PFSK-1 (cell line): ENCODE measurements at regions not wholly inside any gene's neighbourhood (a gene's known extent, or its start where the extent isn't known, plus 50 kb on each side); places are given as distances from the start of the nearest gene placed in this dataset.

Source experiments
- FOXP2 ChIP-seq: optimal IDR thresholded peaks from 2 replicates; pipeline ENCODE3; 2011; ENCODE audit warnings: borderline replicate concordance, control low read depth, inconsistent platforms; ENCODE audit not compliant: insufficient read depth; ENCODE audit errors: extremely low read length, extremely low read depth
- POLR2AphosphoS5 ChIP-seq: IDR thresholded peaks from 2 replicates; pipeline ENCODE4 v1.6.1; 2012; ENCODE audit warnings: low read depth, mild to moderate bottlenecking, control low read depth, low read length, moderate library complexity
- SIN3A ChIP-seq: IDR thresholded peaks from 2 replicates; pipeline ENCODE4 v1.6.1; 2012; ENCODE audit warnings: mild to moderate bottlenecking, low read length, moderate library complexity, borderline replicate concordance; ENCODE audit not compliant: insufficient read depth
- TAF1 ChIP-seq: IDR thresholded peaks from 2 replicates; pipeline ENCODE4 v1.6.1; 2012; ENCODE audit warnings: low read length, control low read depth, borderline replicate concordance; ENCODE audit not compliant: insufficient read depth
- TF ChIP-seq, protein P1 (sequence below), 2 experiments: IDR thresholded peaks; 2 replicates each; pipeline versions ENCODE4 v1.6.1 to v1.8.0; 2011 to 2012; ENCODE audit warnings: low read depth in 2 of 2, low read length in 2 of 2, control low read depth in 1 of 2, inconsistent platforms in 1 of 2, mild to moderate bottlenecking in 1 of 2, moderate library complexity in 1 of 2; ENCODE audit not compliant: insufficient read depth in 1 of 2

DNA sequence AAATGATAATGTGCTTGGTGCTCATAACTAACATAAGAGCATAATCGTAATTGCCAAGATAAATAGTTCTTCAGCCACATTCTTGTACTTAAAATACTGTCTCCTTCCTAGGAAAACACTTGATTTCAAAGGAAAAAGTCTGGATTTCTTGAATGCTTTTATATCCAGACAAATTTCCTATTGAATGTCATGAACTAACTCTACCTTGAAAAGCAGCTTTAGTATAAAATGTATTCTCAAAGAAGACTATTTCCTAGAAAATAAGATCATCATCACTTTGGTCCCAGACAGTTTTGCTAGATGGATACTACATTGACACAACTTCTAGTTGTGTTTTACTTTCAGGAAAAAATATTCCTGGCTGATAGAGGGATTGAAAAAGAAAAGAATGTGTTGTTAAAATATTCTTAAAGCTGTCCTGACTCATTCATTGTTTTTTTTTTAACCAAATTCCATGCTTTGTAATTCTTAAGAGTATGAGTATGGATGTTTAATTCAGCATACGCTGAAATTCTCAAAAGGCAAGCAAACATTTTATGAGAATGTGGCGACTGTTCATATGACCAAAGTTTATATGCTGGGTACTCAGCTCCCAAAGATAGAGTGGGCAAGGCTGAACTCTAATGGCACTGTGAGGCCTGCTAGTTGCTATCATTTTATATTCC is 106.1 kb downstream of the PPP1R3A start:
- TF ChIP-seq, protein P1, sequence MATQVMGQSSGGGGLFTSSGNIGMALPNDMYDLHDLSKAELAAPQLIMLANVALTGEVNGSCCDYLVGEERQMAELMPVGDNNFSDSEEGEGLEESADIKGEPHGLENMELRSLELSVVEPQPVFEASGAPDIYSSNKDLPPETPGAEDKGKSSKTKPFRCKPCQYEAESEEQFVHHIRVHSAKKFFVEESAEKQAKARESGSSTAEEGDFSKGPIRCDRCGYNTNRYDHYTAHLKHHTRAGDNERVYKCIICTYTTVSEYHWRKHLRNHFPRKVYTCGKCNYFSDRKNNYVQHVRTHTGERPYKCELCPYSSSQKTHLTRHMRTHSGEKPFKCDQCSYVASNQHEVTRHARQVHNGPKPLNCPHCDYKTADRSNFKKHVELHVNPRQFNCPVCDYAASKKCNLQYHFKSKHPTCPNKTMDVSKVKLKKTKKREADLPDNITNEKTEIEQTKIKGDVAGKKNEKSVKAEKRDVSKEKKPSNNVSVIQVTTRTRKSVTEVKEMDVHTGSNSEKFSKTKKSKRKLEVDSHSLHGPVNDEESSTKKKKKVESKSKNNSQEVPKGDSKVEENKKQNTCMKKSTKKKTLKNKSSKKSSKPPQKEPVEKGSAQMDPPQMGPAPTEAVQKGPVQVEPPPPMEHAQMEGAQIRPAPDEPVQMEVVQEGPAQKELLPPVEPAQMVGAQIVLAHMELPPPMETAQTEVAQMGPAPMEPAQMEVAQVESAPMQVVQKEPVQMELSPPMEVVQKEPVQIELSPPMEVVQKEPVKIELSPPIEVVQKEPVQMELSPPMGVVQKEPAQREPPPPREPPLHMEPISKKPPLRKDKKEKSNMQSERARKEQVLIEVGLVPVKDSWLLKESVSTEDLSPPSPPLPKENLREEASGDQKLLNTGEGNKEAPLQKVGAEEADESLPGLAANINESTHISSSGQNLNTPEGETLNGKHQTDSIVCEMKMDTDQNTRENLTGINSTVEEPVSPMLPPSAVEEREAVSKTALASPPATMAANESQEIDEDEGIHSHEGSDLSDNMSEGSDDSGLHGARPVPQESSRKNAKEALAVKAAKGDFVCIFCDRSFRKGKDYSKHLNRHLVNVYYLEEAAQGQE (IDR thresholded peaks at IDR 0.05; ENCODE audit: insufficient read depth in 1 of 2, low read depth in 2 of 2, low read length in 2 of 2) = no peak
- TF ChIP-seq FOXP2 (no peak), POLR2AphosphoS5 (no peak), TAF1 (no peak), SIN3A (no peak)

DNA sequence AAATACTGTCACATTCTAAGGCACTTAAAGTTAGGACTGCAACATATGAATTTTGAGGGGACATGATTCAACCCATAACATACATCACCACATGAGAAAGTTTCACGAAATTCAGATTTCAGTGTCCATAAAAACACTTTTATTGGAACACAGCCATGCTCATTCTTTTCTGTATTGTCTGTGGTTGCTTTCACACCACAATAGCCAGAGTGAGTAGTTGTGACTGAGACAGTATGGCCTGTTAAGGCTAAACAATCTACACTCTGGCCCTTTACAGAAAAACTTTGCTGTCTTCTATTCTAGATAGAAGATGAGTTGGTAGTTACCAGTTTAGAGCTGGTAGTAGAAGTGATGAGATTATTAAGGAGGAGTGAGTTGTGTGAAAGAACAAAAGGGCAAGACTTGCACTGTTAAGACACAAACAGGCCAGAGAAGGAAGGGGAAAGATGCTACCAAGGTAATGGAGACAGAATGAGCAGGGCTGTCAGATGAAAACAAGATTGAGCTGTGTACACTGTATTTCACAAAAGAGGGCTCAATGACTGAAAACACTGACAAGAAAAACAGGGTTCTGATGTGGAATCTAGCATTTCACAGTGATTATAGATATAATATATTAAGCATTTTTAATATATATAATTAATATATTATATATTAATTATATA is 108.6 kb downstream of the PPP1R3A start:
- TF ChIP-seq TAF1 (no peak), POLR2AphosphoS5 (no peak), SIN3A (no peak)

DNA sequence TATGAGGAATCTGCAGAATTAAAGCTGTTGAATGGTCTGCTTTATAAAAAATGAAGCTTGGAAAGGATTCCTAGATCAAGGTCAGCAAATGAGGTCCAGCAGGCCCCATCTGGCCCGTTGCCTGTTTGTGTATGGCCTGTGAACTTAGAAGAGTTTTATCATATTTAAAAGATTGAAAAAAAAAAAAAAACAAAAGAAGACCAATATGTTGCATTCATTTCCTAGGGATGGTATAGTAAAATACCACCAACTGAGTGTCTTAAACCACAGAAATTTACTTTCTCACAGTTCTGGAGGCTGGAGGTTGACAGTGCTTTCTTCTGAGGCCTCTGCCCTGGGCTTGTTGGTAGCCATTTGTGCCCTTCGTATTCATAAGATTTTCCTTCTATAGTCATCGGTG is 109.2 kb downstream of the PPP1R3A start:
- TF ChIP-seq TAF1 (no peak), POLR2AphosphoS5 (no peak), FOXP2 (no peak), SIN3A (no peak)
- TF ChIP-seq, protein P1 (IDR thresholded peaks at IDR 0.05; ENCODE audit: insufficient read depth in 1 of 2, low read depth in 2 of 2, low read length in 2 of 2) = no peak

DNA sequence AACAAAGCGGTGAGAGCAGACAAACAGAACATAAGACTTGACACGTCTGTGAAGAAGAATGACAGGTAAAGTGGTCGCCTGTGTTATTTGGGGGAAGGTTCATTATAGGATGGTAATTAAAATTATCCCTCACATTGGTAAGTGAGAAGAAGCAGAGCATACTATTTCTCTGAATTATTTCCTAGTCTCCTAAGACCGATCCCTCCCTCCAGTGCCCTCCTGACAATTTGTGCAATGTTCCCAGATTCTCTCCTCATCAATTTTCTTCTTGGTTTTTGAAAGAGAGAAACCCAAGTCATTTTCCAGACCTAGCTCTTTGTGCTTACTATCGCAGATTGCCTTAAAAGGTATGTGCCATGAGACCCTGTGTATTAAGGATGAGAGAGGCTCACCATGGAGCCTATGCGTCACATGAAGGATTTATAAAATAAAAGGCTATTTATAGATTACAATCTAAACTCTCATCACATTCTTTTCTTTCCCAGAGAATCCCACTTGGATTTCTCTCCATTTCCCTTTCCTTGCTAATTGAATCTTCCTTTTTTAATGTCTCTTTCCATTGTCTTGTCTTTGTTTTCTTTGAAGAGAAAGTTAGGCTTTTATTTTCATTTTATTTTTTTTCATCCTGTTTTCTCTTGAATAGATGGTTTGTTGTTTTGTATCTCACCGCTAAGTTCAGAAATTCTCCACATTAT is 112.0 kb downstream of the PPP1R3A start:
- TF ChIP-seq TAF1 (no peak), SIN3A (no peak), FOXP2 (no peak), POLR2AphosphoS5 (no peak)
- TF ChIP-seq, protein P1 (IDR thresholded peaks at IDR 0.05; ENCODE audit: insufficient read depth in 1 of 2, low read depth in 2 of 2, low read length in 2 of 2) = no peak

DNA sequence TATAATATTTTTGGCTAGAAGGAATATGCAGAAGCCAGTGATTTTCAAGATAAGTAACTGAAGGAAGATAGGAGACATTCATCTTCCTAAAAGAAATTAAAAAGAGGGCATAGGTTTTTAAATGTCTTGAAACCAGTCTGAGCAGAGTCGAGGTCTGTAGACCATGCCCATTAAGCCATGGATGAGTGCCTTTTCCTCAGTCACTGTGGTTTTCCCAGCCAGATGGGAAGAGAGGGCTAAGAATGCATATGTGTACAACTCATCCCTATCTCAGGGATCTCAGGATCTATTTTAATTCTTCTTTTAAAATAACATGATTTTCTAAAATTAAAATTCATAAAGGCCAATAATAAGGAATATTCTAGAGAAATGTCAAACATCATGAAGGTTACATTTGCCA is 112.8 kb downstream of the PPP1R3A start:
- TF ChIP-seq SIN3A (no peak), POLR2AphosphoS5 (no peak)

DNA sequence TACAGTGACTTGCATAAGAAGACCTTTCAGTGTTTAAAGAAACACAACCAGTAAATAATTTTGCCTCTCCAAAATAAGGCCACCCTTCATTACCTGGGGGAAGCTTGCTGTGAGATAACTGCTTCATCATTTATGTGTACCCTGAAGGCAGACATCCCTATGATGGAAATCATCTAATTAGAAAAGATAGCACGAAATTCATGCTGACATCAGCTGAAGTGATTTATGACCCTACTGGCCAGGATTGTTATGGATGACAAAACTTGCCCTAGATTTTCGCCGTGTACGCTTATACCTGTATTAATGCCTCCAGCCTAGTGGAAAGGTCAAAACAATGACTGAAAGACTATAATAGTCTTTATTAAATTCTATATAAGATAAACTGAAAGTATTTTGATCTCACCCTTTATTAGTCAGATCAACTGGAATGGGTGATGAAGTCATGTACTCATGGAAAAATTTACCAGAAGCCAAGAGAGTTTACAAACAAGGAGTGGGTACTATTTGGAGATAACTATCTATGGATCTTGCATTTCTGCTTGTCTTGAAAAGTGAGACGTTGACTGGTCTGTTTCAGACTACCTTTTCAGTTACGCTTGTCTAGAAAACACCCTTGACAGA is 114.2 kb downstream of the PPP1R3A start:
- TF ChIP-seq POLR2AphosphoS5 (no peak), SIN3A (no peak), TAF1 (no peak), FOXP2 (no peak)
- TF ChIP-seq, protein P1 (IDR thresholded peaks at IDR 0.05; ENCODE audit: insufficient read depth in 1 of 2, low read depth in 2 of 2, low read length in 2 of 2) = no peak
